Transverse colon (tissue), 4 donors: ENCODE measurements at regions not wholly inside any gene's neighbourhood (a gene's known extent, or its start where the extent isn't known, plus 50 kb on each side); places are given as distances from the start of the nearest gene placed in this dataset.

Experiments used
- DNase-seq: peaks from one replicate; pipeline ENCODE4 v3.0.0-alpha.2; 2019
- H3K27ac ChIP-seq, 4 donors: fragments of 200-600 bp; sonication (generic); 2 replicates each; pipeline ENCODE4 v1.5.1; 2016 to 2018; ENCODE audit warnings: inconsistent platforms in 4 of 4
- H3K27me3 ChIP-seq: fragments of 200-600 bp; sonication (generic); 2 replicates; pipeline ENCODE4 v1.5.1; 2017; ENCODE audit warnings: inconsistent platforms
- H3K36me3 ChIP-seq, 4 donors: fragments of 200-600 bp; sonication (generic); 2 replicates each; pipeline ENCODE4 v1.5.1; 2017 to 2019; ENCODE audit warnings: inconsistent platforms in 4 of 4
- H3K4me1 ChIP-seq, 4 donors: fragments of 200-600 bp; sonication (generic); 2 replicates each; pipeline ENCODE4 v1.5.1; 2017 to 2020; ENCODE audit warnings: inconsistent platforms in 4 of 4
- H3K4me3 ChIP-seq, 4 donors: fragments of 200-600 bp; sonication (generic); 1 replicate in 1 of 4; 2 replicates in 3 of 4; pipeline versions ENCODE4 v1.5.1 to v1.6.1; 2017 to 2019; ENCODE audit warnings: inconsistent platforms in 4 of 4
- H3K9me3 ChIP-seq, 2 donors: fragments of 200-600 bp; sonication (generic); 2 replicates each; pipeline ENCODE4 v1.5.1; 2017 to 2019; ENCODE audit warnings: inconsistent platforms in 2 of 2
- EP300 ChIP-seq: sonication (generic); formaldehyde crosslinking; IDR thresholded peaks from one replicate; pipeline ENCODE4 v1.6.1; 2017; ENCODE audit warnings: antibody characterized with exemption, low read depth
- POLR2A ChIP-seq: fragments of 450-650 bp; IDR thresholded peaks from one replicate; pipeline ENCODE4 v1.6.1; 2016; ENCODE audit warnings: antibody characterized with exemption, mild to moderate bottlenecking, moderate library complexity
- POLR2AphosphoS5 ChIP-seq, 3 donors: sonication (generic); formaldehyde crosslinking; IDR thresholded peaks; one replicate each; pipeline ENCODE4 v1.6.1; 2016; ENCODE audit warnings: antibody characterized with exemption in 3 of 3
- WGBS, 2 donors: methylation state at CpG; one replicate each; pipeline ENCODE4 v1.1.5; 2018; ENCODE audit warnings: low coverage in 1 of 2; 5-methylcytosine and 5-hydroxymethylcytosine counted together
- in situ Hi-C, 4 donors: fragments of 200-750 bp; cut with MboI; loops; one replicate each; pipeline versions ENCODE4 v1.15.0 to v1.15.1; 2017; ENCODE audit warnings: low sequenced_read_pairs in 3 of 4, low pct_ligation_motif_present in 1 of 4, low pct_unique_long_range_greater_than_20kb in 1 of 4
- intact Hi-C: fragments of 100-400 bp; cut with DNase I; formaldehyde crosslinking; loops from one replicate; pipeline ENCODE4 v1.15.1; 2023; ENCODE audit warnings: low total_unique reads
- TF ChIP-seq, protein P1 (sequence below), 5 experiments: fragments of 200-600 bp in 3 of 5; fragments of 450-650 bp in 2 of 5; sonication (generic) in 3 of 5; IDR thresholded peaks; 1 replicate in 2 of 5; 2 replicates in 3 of 5; pipeline ENCODE4 v1.5.1; 2016 to 2017; ENCODE audit warnings: antibody characterized with exemption in 5 of 5, inconsistent platforms in 3 of 5, mild to moderate bottlenecking in 2 of 5, moderate library complexity in 1 of 5

GRCh38 chr5:105882956-105883481, 1787.7 kb downstream of the EFNA5 start:
- Histone ChIP-seq H3K36me3 (no peaks in the 10 kb centered on the region), H3K4me3 (no peak overlapping the region), H3K4me1 (no peaks in the 10 kb centered on the region), H3K9me3 (no peaks in the 10 kb centered on the region), H3K27me3 (no peaks in the 10 kb centered on the region), H3K27ac (no peak overlapping the region)
- WGBS, 2 donors = 53 to 63% methylated on average over 3 to 4 of the region's 4 CpGs
- TF ChIP-seq, protein P1, sequence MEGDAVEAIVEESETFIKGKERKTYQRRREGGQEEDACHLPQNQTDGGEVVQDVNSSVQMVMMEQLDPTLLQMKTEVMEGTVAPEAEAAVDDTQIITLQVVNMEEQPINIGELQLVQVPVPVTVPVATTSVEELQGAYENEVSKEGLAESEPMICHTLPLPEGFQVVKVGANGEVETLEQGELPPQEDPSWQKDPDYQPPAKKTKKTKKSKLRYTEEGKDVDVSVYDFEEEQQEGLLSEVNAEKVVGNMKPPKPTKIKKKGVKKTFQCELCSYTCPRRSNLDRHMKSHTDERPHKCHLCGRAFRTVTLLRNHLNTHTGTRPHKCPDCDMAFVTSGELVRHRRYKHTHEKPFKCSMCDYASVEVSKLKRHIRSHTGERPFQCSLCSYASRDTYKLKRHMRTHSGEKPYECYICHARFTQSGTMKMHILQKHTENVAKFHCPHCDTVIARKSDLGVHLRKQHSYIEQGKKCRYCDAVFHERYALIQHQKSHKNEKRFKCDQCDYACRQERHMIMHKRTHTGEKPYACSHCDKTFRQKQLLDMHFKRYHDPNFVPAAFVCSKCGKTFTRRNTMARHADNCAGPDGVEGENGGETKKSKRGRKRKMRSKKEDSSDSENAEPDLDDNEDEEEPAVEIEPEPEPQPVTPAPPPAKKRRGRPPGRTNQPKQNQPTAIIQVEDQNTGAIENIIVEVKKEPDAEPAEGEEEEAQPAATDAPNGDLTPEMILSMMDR (IDR thresholded peaks at IDR 0.05) = no peak
- TF ChIP-seq EP300 (no peak), POLR2AphosphoS5 (IDR thresholded peaks at IDR 0.05) (no peak), POLR2A (no peak)
- intact Hi-C loops (no loop called here), in situ Hi-C loops (no loop called here)
- DNase-seq = no peak

DNA sequence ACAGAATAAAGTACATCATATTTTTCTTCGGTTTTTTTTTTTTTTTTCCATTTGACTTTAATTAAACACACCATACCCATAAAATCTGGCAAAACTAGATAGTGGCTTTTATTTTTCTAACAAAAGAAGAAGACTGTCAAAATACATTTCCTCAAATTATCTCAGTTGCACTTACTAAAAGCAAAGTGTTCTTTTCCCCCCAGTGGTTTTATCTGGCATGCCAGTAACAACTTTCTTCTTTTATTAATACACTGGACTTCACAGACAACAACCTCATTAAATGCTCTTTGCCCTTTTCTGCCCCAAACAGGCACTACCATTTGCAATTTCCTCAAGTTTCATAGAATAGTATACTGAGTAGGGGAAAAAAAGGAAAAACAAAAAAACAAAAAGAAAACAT, 1792.3 kb downstream of the EFNA5 start:
- H3K9me3 ChIP-seq = no peaks in the 10 kb centered on the region
- no peaks in the 10 kb centered on the region for H3K4me1 ChIP-seq
- H3K27me3 ChIP-seq = no peaks in the 10 kb centered on the region
- intact Hi-C loops = no loop called here
- no peak overlapping the region for H3K4me3 ChIP-seq
- H3K27ac ChIP-seq = no peak overlapping the region
- 86 to 93% methylated on average over 1 of the region's 1 CpG for WGBS, 2 donors
- H3K36me3 ChIP-seq = no peaks in the 10 kb centered on the region
- in situ Hi-C loops = no loop called here
- no peak for TF ChIP-seq POLR2AphosphoS5 (IDR thresholded peaks at IDR 0.05)
- TF ChIP-seq, protein P1 (IDR thresholded peaks at IDR 0.05) = no peak
- TF ChIP-seq EP300 = no peak
- TF ChIP-seq POLR2A = no peak
- no peak for DNase-seq

DNA sequence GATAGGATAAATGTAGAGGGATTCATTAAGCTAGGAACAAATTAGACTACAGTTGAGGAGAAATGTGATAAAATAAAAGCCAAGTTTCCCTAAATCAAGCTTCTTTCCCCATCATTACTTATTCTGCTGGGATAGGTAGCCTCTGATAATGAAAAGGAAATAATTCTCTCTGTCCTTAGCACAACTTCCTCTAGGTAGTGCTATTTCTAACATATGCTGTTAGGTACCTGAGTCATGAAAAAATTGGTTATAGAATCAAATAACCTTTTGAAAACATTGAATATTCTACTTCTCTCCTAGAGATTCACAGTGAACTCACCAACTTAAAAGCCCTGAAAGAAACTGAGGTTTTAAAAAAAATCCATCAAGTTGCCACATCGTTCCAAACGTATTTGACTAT, 1793.1 kb downstream of the EFNA5 start:
- DNase-seq = no peak
- intact Hi-C loops (no loop called here), in situ Hi-C loops (no loop called here)
- Histone ChIP-seq H3K27me3 (no peaks in the 10 kb centered on the region), H3K36me3 (no peaks in the 10 kb centered on the region), H3K9me3 (no peaks in the 10 kb centered on the region), H3K4me1 (no peaks in the 10 kb centered on the region), H3K4me3 (no peak overlapping the region), H3K27ac (no peak overlapping the region)
- TF ChIP-seq POLR2A (no peak), EP300 (no peak), POLR2AphosphoS5 (IDR thresholded peaks at IDR 0.05) (no peak)
- TF ChIP-seq, protein P1 (IDR thresholded peaks at IDR 0.05) = no peak
- WGBS, 2 donors = 90 to 92% methylated on average over 2 of the region's 2 CpGs

DNA sequence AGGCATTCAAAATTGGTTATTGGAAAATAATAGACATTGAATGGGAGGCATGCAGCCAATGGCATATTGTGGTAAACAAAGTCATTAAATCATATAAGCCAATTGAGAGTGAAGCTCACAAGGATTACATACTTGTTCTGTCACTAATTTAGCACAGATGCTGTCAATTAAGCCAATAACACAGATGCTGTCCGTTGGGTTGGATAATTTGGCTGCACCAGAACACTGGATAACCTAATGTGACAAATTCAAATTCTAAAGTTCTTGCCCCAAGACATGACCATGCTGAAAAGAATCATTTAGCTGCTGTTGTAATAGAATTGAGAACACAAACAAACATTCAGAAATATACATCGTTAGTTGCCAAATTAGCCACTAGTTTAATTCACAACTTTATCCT, 1796.4 kb downstream of the EFNA5 start:
- H3K27me3 ChIP-seq = no peaks in the 10 kb centered on the region
- H3K4me3 ChIP-seq = no peak overlapping the region
- TF ChIP-seq POLR2AphosphoS5 (IDR thresholded peaks at IDR 0.05) (no peak), EP300 (no peak), POLR2A (no peak)
- TF ChIP-seq, protein P1 (IDR thresholded peaks at IDR 0.05) = no peak
- H3K9me3 ChIP-seq = no peaks in the 10 kb centered on the region
- no peaks in the 10 kb centered on the region for H3K4me1 ChIP-seq
- intact Hi-C loops = no loop called here
- no peak for DNase-seq
- H3K36me3 ChIP-seq = no peaks in the 10 kb centered on the region
- in situ Hi-C loops = no loop called here
- 58 to 68% methylated on average over 2 of the region's 2 CpGs for WGBS, 2 donors
- H3K27ac ChIP-seq = no peak overlapping the region
